HG03520 (cell line): ENCODE measurements at regions not wholly inside any gene's neighbourhood (a gene's known extent, or its start where the extent isn't known, plus 50 kb on each side); places are given as distances from the start of the nearest gene placed in this dataset.
A peak's percentile ranks its signal among the peaks of the same experiment; 100 is the strongest.
"Not testable (repeated sequence)": the region's sequence is repeated elsewhere in the genome, so short reads cannot be mapped to it uniquely, and the experiment has no call there.

ENCODE experiments used
- ATAC-seq: cut with Tn5 transposase; IDR thresholded peaks from one replicate; pipeline ENCODE4 v1.9.1; 2021; ENCODE audit warnings: mild to moderate bottlenecking, moderate library complexity; ENCODE audit not compliant: unreplicated experiment

DNA sequence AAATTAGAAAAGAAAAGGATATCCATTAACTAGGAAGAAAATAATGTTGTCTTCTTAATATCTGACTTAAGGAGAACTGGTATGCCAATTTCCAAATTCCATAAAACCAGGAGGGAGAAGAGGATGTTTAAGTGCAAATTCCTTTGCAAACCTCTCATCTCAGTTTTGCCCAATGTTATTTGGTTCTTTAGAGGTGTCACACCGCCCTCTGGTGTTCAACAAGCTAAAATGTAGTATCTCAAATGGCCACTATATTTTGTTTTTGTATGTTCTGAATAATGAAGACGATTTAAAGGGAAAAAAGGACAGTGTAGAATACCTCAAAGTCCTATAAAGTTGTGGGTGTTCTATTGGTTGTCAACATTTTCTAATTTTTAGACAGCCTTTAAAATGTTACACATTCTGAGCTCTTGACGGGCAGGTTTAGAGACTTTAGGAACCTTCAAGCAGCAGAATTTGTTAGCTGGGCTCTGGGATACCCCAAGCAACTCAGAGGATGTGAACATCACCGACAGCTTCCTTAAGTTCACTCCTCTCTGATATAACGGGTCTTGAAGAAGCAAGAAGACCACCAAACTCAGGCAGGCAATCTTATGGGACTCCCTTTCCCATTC, 458.3 kb downstream of the MFSD1 start:
- ATAC-seq = peak; percentile 43

DNA sequence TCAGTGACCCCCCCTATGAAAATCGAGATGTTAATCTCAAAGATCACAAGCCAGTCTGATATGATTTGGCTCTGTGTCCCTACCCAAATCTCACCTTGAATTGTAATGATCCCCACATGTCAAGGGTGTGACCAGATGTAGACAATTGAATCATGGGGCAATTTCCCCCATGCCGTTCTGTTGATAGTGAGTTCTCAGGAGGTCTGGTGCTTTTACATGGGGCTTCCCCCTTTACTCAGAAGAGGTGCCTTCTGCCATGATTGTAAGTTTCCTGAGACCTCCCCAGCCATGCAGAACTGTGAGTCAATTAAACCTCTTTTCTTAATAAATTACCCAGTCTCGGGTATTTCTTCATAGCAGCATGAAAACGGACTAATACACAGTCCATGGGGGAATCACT, 459.5 kb downstream of the MFSD1 start:
- ATAC-seq = not testable (repeated sequence)

DNA sequence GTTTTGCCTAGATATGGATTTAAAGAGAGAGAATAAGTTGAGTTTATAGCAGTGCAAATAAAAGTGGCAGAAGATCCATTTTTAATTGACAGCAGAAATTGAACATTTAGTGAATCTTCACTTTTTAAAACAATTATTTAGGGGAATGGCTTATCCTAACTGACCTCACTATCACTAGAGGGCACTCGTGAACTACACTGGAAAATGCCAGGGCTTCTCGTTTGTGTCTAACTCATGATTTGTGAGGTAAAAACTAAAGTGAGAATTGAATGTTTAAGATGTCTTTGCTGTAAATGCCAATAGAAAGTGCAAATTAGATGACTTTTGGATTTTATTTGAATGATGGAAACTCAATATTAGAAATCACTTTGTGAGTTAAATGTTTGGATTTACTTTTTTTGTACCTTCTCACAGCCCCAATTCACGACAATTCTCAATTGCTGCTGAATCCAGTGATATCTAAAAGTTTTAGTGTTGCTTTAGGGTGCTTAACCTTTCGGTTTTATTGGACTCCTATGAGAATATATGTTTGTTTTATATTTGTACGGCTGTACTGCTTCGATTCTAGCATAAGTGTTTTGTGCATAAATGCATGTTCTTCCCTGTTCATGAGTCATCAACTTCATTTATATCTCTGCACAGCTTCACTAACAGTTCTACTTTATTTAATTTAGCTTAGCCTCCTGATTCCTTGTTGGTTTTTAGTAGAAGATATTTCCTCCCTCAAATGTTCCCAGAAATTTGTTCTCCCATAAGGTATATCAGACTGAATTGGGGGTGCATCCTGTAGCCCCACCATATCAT, 462.1 kb downstream of the MFSD1 start:
- ATAC-seq = no peak

DNA sequence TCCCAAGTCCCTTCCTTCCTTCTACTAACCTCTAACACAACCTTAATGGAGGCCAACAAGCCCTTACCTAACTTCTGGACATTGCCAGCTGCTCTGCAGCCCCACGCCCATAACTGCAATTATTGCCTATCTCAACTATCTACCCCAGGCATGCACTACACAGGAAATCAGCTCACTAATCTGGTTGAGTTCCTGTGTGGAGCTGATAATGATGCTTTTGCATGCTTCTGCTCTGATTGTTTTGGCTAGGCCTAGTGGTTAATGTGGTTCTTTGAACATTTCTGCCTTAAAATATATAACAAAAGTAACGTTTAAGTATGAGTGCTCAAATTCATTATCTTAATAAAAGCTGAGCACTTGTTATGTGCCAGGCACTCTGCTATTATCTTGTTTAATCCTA, 463.9 kb downstream of the MFSD1 start:
- ATAC-seq = no peak

DNA sequence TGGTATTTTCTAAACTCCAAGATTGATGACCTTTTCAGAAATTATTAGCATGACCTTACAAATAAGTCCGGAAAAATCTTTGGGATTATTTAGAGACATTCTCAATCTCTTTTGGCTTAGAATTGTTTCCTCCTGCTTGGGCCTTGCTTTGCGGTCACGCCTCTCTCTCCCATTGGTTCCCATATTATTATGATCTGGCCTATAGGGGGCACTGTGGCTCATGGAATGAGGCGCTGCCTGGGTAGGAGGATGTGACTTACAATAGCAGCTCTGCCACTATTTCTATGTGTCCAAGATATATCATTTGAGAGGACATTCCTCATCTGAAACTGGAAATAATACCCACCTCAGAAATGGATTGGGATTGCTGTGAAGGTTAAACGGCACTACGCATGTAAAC, 464.9 kb downstream of the MFSD1 start:
- ATAC-seq = peak; percentile 47

DNA sequence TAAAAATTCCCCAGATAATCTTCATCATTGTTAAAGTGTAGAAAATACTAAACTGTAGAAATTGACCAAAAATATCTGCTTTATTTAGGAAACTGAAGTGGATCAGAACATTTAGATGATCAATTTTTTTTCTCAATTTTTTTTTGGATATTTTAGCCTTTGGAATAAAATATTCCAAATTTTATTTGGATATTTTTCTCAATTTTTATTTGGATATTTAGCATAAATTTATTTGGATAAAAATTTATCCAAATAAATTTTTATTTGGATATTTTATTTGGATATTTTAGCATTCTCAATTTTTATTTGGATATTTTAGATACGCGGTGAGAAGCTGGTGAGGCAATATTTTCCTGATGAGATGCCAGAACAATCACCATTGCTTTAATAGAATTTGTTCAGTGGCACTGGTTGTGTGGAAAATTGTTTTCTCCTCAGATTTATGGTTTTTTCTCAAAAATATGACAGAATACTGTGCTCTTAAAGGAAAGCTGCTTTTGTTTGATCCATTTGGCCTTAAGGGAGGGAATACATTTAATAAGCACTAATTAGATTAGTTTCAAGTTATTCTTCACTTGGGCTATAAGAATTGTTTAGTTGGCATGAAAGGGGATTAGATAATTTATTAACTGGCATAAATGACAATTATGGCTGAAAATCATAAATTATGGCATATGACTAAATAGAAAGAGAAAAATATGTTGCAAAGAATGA, 470.1 kb downstream of the MFSD1 start:
- ATAC-seq = no peak

DNA sequence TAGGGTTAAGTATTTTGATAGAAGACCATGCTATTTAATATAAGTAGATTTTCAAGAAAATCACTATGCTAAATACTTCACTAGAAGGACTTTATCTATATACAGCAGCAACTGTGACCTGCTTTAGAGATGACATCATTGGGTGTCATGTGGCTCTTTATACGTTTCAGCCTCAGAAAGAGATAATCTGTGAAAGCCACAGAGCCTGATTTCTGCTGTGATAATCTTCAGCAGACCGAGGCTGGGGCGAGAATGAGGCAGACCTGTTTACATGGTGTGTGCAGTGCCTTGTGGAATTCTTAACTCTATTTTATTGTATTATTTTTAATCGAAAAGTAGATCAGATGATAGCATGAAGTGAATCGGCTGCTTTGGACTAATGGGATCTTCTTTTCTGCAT, 471.2 kb downstream of the MFSD1 start:
- ATAC-seq = no peak

DNA sequence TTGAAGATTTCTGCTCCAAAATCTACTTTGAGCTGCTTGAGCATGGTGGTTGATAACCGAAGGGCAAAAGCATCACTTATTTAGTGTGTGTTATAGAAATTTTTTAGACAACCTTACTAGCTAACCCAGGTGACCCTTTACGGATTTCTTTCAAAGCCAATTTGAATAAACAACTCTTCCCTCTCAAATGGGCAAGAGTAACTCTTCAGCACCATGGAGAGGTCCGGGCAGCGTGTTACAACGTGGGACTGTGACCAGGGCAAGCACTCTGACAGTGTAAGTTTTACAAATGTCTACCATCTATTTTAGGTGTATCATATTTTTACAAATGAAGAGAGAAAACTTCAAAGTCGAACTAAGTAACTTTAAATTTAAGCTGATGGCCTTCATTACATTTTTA, 471.8 kb downstream of the MFSD1 start:
- no peak for ATAC-seq

DNA sequence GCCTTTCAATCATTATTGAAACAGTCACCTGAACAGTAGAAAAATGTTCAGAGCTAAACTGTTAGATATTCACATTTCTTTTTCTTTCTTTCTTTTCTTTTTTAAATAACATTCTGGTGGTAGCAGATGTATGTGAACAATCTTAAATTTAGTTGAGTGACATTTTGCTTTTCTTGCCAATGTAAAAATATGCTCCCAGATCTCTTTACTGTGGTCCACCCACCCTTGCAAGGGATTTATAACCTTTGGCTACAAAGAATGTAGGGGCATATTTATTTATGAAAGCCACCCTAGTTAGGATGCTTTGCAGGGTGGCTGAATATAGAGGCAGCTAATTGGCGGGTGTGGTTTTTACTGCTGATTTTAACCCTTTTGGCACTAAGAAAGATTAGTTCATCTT, 473.9 kb downstream of the MFSD1 start:
- ATAC-seq = no peak

DNA sequence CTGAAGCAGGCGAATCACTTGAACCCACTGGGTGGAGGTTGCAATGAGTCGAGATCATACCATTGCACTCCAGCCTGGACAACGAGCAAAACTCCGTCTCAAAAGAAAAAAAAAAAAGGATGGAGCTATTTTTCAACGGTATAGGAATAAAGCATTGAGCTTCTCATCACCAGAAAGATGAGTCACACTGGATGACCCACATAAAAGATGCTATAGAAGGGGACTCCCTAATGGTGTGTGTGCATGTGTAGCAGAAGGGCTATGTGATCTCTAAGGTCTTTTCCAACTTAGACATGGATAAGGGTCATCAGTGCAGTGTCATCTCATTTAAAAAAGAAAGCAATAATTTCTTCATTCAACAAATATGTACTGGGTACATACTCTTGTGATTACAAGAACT, 476.0 kb downstream of the MFSD1 start:
- no peak for ATAC-seq

DNA sequence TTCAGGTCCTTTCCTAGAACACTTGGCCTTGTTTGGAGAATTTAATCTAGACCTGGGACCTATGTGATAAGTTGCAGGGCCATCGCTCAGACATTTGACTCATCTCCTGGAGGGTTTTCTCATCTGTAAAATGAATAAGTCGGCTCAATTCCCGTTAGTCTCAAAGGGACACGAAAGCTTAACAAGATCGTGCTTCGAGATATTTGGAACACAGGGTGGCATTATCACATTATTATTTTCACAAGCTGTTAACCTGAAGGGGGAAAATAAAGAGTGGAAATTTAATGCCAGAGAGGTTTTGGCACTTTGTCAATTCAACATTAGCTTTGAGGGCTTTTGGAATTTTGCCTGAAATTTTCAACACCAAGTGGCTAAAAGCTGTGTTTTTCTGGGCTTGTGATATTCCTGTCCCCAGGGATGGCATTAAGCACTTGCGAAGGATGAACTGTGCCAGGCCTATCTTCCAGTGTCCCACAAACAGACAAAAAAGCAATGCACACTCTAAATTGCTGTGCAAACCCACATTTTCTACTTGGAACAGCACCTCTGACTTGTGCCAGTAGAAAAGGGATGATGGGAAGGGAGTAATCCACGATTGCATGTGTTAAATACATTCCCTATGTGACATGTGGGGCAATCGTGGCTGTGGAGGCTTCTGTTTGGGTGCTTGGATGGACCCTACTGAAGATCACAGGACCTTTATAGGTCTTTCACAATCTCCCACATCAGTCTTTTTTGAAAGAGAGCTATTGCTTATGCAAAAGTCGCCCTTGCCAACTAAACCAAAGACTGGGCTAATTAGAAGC, 478.7 kb downstream of the MFSD1 start:
- ATAC-seq = no peak

DNA sequence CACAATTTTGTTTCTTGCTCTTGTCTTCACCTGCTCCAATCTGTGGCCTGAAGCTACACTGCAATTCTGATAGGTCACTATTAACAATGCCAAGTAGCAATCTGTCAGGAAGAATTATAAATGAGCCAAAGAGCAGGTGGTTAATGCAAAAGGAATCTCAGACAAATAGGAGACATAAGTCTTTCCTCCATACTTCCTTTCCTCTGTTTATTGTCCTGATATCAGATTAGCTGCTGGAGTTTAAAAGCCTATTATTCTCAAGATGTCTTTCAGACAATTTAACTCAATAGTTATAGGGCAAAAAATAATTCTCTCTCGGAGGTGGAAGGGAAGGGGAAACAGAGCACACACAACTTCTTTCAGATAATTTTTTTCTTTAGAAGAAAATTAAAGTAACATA, 491.6 kb downstream of the MFSD1 start:
- no peak for ATAC-seq

DNA sequence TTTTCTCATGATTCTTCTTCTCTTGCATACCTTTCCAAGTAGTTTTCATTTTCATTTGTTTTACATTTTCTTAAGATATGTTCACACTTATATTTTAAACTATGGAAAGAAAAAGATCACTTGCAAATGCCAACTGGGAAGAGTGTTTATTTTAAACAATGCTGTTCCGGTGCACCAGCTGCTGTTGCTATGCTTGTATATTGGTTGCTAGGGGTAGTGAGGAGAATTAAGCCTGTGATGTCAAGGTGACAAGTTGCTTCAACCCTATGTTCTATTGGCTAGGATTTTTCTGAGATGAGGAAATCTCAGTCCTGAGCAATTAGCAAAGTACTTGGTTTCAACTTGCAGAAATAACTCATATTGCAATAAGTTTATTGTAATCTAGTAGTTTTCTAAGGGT, 500.1 kb downstream of the MFSD1 start:
- no peak for ATAC-seq

DNA sequence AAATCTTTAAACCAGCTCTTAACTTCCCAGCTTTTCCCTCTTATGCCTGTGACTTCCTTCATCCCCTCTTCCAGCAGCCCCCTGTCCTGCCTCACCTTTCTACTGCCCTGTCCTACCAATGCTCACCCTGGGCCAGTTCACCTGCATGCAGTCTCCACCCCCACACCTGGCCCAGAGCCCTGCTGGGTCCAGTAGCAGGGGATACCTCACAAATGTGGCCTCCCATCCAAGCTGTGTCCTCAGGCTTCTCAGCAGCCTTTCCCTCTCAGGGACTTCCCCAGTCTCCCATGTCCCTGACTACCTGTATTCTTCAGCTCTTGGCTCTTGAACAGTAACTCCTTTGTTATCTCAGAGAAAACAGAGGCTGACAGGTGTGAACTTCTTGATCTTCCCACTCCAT, 503.2 kb downstream of the MFSD1 start:
- no peak for ATAC-seq

DNA sequence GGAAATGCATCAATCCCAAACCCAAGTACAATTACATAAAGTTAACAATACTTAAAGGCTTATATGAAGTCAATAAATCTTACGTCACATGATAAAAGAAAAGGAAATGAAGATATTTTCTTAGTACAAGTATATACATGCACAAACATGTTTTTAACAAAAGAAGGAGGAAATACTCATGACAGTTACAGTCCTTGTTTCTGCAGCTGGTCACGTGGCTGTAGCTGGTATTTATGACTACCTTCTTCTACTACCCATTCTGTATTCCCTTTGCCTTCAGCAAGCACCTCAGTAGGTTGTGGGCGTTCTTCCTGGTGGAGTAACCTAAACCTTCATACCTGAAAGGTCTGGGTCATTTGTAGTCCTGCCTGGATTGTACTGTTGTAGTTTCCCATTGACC, 514.9 kb downstream of the MFSD1 start:
- ATAC-seq = not testable (repeated sequence)

DNA sequence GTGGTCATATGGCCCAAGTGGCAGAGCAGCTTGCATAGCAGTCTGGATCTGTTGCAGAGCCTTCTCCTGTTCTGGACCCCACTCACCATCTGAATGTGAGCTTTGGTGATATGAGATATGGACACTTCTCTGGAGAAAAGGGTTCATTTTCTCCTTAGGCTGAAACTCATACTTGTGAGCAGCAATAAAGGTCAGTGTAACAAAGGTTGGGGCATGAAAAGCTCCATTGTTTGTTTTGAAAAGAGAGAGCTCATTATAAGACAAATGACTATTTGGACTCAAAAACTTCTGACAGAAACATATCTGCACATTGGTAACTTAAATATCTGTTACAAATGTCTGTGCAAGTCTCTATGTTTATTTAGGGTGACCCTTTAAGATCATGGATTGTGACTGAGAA, 517.3 kb downstream of the MFSD1 start:
- ATAC-seq = no peak

DNA sequence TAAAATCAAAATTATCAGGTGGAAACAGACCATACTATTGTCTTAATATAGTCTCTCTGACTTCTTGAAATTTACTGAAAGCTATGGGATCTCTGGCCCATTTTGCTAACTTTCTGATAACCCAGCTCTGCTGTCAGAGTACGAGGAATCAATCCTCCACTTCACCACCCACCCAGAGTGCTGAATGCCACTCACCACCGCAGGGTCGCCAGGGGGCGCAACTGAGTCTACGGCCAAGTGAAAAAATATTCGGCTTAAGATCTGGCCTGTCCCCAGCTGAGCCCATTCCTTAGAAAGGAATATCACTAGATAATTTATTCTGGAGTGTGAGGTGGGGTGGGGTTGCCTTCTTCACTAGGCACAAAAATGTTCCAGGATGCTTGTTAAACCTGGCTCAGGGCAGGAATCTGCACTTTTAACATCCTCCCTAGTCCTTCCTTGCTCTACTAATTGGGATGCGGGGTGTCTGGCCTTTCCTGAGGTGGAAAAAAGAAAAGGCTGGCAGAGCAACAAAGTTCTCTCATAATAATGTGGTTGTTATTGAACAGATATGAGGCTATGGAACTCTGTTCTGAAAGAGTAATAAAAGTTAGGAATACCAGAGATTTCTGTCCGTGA, 520.6 kb downstream of the MFSD1 start:
- peak; percentile 65 for ATAC-seq

DNA sequence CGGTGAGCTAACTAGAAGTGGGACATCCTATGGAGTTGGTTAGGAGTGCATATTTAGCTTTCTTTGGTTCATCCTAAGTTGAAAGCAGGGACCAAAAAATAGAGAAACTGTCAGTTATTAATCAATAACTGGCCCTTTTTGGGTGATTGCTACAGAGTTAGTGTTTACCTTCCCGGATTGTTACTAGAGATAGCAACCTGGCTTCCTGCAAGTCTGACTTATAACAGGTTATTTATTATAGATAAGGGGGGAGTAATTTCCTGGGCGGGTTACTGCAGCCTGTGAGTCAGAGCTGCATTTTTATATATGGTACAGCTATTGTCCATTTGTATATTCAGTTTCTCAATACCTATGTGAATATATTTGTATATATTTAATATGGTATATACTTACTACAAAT, 522.0 kb downstream of the MFSD1 start:
- ATAC-seq = no peak

DNA sequence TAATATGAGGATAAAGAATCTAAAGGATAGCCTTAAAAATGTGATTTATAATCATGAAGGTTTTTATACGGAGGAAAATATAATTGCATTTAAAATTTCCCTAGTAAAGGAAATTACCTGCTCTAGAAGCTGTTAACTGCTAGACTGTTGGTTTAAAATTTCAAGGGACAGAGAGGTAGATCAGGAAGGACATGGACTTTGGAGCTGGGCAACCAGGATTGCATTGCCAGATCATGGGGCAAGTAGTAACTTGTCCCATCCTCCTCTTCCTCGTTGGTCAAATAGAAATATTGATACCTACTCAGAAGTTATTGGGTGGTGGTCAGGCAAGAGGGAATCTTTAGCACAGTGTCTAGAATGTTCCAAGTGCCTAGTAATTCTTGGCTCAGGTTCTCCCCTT, 525.1 kb downstream of the MFSD1 start:
- ATAC-seq = no peak

DNA sequence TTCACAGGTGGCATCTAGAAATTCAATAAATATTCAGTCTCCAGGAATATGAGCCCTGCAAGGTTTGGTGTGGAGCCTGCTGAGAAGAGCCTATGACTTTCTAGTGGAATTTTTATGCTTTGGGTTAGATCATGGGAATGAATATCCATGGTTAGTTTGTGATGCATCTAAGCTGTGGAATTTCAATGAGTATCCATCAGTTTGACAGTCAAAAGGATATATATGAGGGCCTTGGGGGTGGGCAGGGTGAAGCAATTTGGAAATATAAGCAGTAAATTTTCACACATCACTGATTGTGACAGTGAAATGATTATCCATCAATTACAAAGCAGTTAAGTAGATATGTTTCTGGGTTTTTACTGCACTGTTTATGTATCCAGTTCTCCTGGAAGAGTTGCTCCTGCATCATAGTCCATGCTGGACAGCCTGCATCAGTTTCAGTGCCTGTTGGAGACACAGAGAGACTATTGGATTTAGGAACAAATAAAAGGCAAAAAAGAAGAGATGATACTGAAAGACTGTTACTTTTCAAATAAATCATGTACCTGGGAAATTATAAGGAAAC, 530.8 kb downstream of the MFSD1 start:
- ATAC-seq = no peak

DNA sequence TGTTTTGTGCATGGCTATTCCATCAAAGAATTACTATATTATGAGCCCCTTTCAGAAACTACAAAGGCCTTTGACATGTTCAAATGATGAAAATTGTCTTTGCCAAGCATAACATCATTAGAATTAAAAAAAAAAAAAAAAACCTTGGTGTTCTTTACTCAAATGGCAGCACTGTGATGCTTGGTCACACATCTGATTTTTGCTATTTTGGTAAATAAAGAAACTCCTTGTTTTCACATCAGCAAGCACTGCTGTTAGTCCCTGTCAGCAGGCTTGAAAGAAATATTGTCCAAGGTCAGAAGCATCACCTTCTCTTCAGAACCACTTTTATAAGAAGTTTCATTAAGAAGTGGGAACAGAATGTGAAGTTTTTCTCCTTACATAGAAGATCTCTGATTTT, 537.3 kb downstream of the MFSD1 start:
- ATAC-seq = no peak
